GM12891 (cell line): ENCODE measurements at regions not wholly inside any gene's neighbourhood (a gene's known extent, or its start where the extent isn't known, plus 50 kb on each side); places are given as distances from the start of the nearest gene placed in this dataset.

Experiments
- DNase-seq: peaks from one replicate; pipeline ENCODE4 v3.0.0; 2011; ENCODE audit warnings: low spot score; ENCODE audit not compliant: insufficient read length
- FAIRE-seq: peaks from 2 replicates; lab custom pipeline; 2011; peaks lifted over from hg19 to GRCh38; lab: Jason Lieb, UNC
- PAX5 ChIP-seq: IDR thresholded peaks from 2 replicates; pipeline ENCODE4 v1.6.1; 2011; ENCODE audit warnings: low read length, moderate library complexity, mild to moderate bottlenecking; ENCODE audit not compliant: insufficient read depth, severe bottlenecking
- POLR2A ChIP-seq: IDR thresholded peaks from 2 replicates; pipeline ENCODE4 v1.6.1; 2011; ENCODE audit warnings: low read depth, low read length, control low read depth
- POLR2AphosphoS5 ChIP-seq: IDR thresholded peaks from 2 replicates; pipeline ENCODE4 v1.6.1; 2011; ENCODE audit warnings: low read depth, low read length, control low read depth
- POU2F2 ChIP-seq: IDR thresholded peaks from 2 replicates; pipeline ENCODE4 v1.6.1; 2011; ENCODE audit warnings: low read depth, mild to moderate bottlenecking, control low read depth, low read length, moderate library complexity
- SPI1 ChIP-seq: IDR thresholded peaks from 2 replicates; pipeline ENCODE4 v1.6.1; 2011; ENCODE audit warnings: low read depth, low read length, control low read depth
- TAF1 ChIP-seq: IDR thresholded peaks from 2 replicates; pipeline ENCODE4 v1.6.1; 2011; ENCODE audit warnings: low read depth, low read length, control low read depth

- DNase-seq (no peak), FAIRE-seq (no peak)
- no peak for TF ChIP-seq TAF1
Measured at GRCh38 chr6:44671333-44671732, 283.8 kb downstream of the CDC5L start.

GRCh38 chr6:44672086-44672485 is 284.6 kb downstream of the CDC5L start:
- no peak for FAIRE-seq
- DNase-seq: no peak
- no peak for TF ChIP-seq POLR2A
- no peak for TF ChIP-seq POU2F2
- TF ChIP-seq PAX5: no peak
- TF ChIP-seq TAF1: no peak
- no peak for TF ChIP-seq POLR2AphosphoS5
- no peak for TF ChIP-seq SPI1

GRCh38 chr6:44672841-44673240 is 285.3 kb downstream of the CDC5L start:
- FAIRE-seq (no peak), DNase-seq (no peak)
- no peak for TF ChIP-seq POU2F2
- no peak for TF ChIP-seq POLR2AphosphoS5
- TF ChIP-seq POLR2A: no peak

GRCh38 chr6:44674226-44675155 is 287.0 kb downstream of the CDC5L start:
- no peak for FAIRE-seq
- no peak for TF ChIP-seq POLR2A
- TF ChIP-seq POU2F2: no peak
- no peak for TF ChIP-seq PAX5
- TF ChIP-seq POLR2AphosphoS5: no peak
- TF ChIP-seq SPI1: no peak
- no peak for TF ChIP-seq TAF1
- no peak for DNase-seq

GRCh38 chr6:44675449-44675848 is 287.9 kb downstream of the CDC5L start:
- FAIRE-seq: no peak
- TF ChIP-seq TAF1: no peak
- DNase-seq: no peak

GRCh38 chr6:44676246-44676790 is 288.8 kb downstream of the CDC5L start:
- DNase-seq (no peak), FAIRE-seq (no peak)
- TF ChIP-seq TAF1 (no peak), POLR2A (no peak), POLR2AphosphoS5 (no peak), POU2F2 (no peak), PAX5 (no peak), SPI1 (no peak)

GRCh38 chr6:44676826-44677433 is 289.4 kb downstream of the CDC5L start:
- FAIRE-seq (no peak), DNase-seq (no peak)
- TF ChIP-seq POU2F2 (no peak), PAX5 (no peak), POLR2A (no peak), TAF1 (no peak), POLR2AphosphoS5 (no peak), SPI1 (no peak)

- FAIRE-seq: no peak
- DNase-seq: no peak
- TF ChIP-seq SPI1 (no peak), TAF1 (no peak), PAX5 (no peak), POLR2AphosphoS5 (no peak), POU2F2 (no peak), POLR2A (no peak)
Measured at GRCh38 chr6:44678252-44678935, 290.9 kb downstream of the CDC5L start.

- TF ChIP-seq TAF1 (no peak), POLR2AphosphoS5 (no peak), POLR2A (no peak), PAX5 (no peak), POU2F2 (no peak), SPI1 (no peak)
- FAIRE-seq: no peak
- no peak for DNase-seq
Measured at GRCh38 chr6:44679438-44680201, 292.1 kb downstream of the CDC5L start.
